ENCODE measurements at regions not wholly inside any gene's neighbourhood (a gene's known extent, or its start where the extent isn't known, plus 50 kb on each side); places are given as distances from the start of the nearest gene placed in this dataset.
"Not testable (repeated sequence)": the region's sequence is repeated elsewhere in the genome, so short reads cannot be mapped to it uniquely, and the experiment has no call there.

GRCh38 chr20:12753742-12754141 lies 255.0 kb upstream of the SPTLC3 start:
- not testable (repeated sequence) for TF ChIP-seq CTCF, POLR2AphosphoS5 (IDR thresholded peaks at IDR 0.05)
